ENCODE measurements at regions not wholly inside any gene's neighbourhood (a gene's known extent, or its start where the extent isn't known, plus 50 kb on each side); places are given as distances from the start of the nearest gene placed in this dataset.
A peak's percentile ranks its signal among the peaks of the same experiment; 100 is the strongest.

DNA sequence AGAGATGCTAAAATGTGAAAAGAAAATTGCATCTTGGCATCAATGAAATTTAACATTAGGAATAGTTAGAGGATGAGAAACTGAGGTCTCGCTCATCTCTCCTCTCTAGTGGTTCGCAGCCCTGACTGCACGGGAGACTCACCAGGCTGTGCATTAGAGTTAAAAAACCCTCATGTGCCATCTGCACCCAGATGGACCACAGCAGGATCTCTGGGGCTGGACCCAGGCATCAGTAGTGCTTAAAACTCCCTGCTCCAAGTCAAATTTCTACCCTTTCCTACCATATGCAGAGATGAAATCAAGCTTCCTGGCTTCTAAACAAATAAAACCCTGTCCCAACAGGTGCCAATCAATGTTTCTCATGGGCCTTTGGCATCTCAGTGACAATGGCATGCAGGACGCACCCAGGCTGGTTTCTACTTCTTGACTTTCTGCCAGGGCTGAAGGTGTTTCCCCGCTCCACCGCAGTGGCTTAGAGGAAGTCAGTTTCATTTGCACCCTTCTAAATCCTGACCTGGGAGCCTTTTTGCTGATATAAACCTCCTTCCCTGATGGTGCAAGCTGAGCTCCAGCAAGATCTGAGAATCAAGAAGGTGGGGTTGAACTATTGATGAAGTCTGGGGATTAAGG is 132.6 kb downstream of the NSG2 start:
- no peak for TF ChIP-seq CTCF (conservative IDR thresholded peaks at IDR 0.05)
- Mint-ChIP-seq H3K4me3 (no peak overlapping the region), H3K9me3 (no peaks in the 10 kb centered on the region), H3K27me3 (ENCODE audit: low read depth) (peaks cover 4% of the 10 kb centered on the region), H3K27ac (ENCODE audit: unreplicated experiment) (no peak overlapping the region), H3K4me1 (no peaks in the 10 kb centered on the region), H3K36me3 (ENCODE audit: low read depth) (no peaks in the 10 kb centered on the region)
- no peak for DNase-seq (ENCODE audit: low read depth, low spot score)

GRCh38 chr5:174180639-174181038 is 135.1 kb downstream of the NSG2 start:
- DNase-seq (ENCODE audit: low read depth, low spot score): no peak
- no peak for TF ChIP-seq CTCF (conservative IDR thresholded peaks at IDR 0.05)
- Mint-ChIP-seq H3K4me3 (no peak overlapping the region), H3K9me3 (no peaks in the 10 kb centered on the region), H3K27me3 (ENCODE audit: low read depth) (peaks cover 6% of the 10 kb centered on the region), H3K36me3 (ENCODE audit: low read depth) (no peaks in the 10 kb centered on the region), H3K27ac (ENCODE audit: unreplicated experiment) (no peak overlapping the region), H3K4me1 (no peaks in the 10 kb centered on the region)

GRCh38 chr5:174182111-174182510 is 136.6 kb downstream of the NSG2 start:
- Mint-ChIP-seq H3K27ac (ENCODE audit: unreplicated experiment) (no peak overlapping the region), H3K4me1 (peaks cover 3% of the 10 kb centered on the region)
- TF ChIP-seq CTCF (conservative IDR thresholded peaks at IDR 0.05): no peak

GRCh38 chr5:174183701-174184100 is 138.2 kb downstream of the NSG2 start:
- Mint-ChIP-seq H3K4me3 (no peak overlapping the region), H3K27ac (ENCODE audit: unreplicated experiment) (no peak overlapping the region), H3K36me3 (ENCODE audit: low read depth) (no peaks in the 10 kb centered on the region), H3K27me3 (ENCODE audit: low read depth) (peaks cover 12% of the 10 kb centered on the region), H3K9me3 (no peaks in the 10 kb centered on the region), H3K4me1 (peaks cover 3% of the 10 kb centered on the region)
- no peak for DNase-seq (ENCODE audit: low read depth, low spot score)
- no peak for TF ChIP-seq CTCF (conservative IDR thresholded peaks at IDR 0.05)

More at GRCh38 chr5:174182111-174182510, 136.6 kb downstream of the NSG2 start:
- Mint-ChIP-seq H3K4me3 (no peak overlapping the region), H3K36me3 (ENCODE audit: low read depth) (no peaks in the 10 kb centered on the region), H3K27me3 (ENCODE audit: low read depth) (peaks cover 12% of the 10 kb centered on the region), H3K9me3 (no peaks in the 10 kb centered on the region)
- DNase-seq (ENCODE audit: low read depth, low spot score): no peak

DNA sequence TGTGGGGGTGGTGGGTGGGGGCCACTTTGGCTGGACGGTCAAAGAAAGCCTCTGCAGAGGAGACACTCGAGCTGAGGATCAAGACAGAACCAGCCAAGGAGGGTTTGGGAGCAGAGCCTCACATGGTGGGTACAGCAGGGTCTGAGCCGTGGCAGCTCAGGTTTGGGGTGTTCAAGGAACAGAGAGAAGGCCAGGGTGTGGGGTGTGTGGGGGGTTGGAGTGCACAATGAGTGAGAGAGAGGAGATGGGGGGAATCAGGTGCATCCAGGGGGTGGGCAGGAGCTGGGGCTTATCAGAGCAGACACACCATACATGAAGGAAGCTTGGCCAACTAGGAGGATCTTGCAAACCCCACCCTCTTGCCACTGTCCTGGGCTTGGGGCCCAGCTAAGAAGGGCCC is 140.0 kb downstream of the NSG2 start:
- Mint-ChIP-seq H3K27me3 (ENCODE audit: low read depth) (peaks cover 12% of the 10 kb centered on the region), H3K4me3 (no peak overlapping the region), H3K4me1 (peaks cover 12% of the 10 kb centered on the region), H3K27ac (ENCODE audit: unreplicated experiment) (peak overlapping the region; percentile 37), H3K9me3 (no peaks in the 10 kb centered on the region), H3K36me3 (ENCODE audit: low read depth) (no peaks in the 10 kb centered on the region)
- no peak for DNase-seq (ENCODE audit: low read depth, low spot score)
- no peak for TF ChIP-seq CTCF (conservative IDR thresholded peaks at IDR 0.05)
